Right renal pelvis (tissue), 4 donors: ENCODE measurements at regions not wholly inside any gene's neighbourhood (a gene's known extent, or its start where the extent isn't known, plus 50 kb on each side); places are given as distances from the start of the nearest gene placed in this dataset.
A peak's percentile ranks its signal among the peaks of the same experiment; 100 is the strongest.
"Not testable (repeated sequence)": the region's sequence is repeated elsewhere in the genome, so short reads cannot be mapped to it uniquely, and the experiment has no call there.

Experiments
- DNase-seq, 4 donors: peaks; one replicate each; pipeline ENCODE4 v3.0.0-alpha.2; 2013; ENCODE audit warnings: low read depth in 4 of 4, low spot score in 3 of 4, missing footprints in 1 of 4

DNA sequence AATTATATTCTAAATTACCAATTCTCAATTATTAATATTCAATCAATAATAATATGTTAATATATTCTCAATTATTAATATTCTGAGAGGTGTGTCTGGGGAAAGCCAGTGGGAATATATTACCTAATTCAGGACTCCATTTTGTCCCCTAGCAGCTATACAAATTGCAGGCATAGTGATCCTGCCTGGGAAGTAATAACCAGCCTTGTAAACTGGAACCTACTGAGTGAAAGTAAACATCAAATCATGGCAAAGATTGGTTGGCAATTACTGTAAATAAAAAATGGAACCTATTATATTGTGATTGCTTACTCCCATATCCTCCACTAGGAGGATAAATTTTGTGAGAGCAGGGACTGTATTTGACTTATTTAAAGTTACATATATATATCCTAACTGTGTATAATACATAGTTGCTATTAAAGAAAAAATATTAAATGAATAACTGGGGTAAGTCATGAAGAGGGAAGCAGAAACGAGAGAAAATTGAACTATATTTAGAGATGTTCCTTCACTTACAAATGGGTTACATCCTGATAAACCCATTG is 150.5 kb upstream of the ELL2 start:
- DNase-seq = no peak

DNA sequence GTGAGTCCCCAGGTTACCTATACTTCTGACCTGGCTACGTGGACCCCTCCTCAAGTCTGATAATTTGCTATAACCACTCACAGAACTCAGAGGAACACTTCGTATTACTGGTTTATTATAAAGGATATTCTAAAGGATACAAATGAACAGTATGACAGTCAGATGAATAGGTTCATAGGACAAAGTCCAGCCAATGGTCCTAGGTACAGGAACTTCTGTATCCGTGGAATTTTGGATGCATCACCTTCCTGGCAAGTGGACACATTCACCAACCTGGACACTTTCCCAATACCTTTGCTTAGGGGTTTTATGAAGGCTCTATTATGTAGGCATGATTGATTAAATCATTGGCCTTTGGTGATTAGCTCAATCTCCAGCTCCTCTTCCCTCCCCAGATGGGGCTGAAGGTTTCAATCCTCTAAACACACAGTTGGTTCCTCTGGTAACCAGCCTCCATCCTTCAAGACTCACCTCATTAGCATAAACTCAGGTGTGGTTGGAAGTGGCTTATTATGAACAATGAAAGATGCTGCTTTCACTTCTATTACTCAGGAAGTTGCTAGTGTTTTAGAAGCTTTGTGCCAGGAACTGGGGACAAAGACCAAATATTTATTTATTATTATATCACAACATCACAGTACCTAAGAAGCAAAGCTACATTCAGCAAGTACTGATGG is 149.6 kb upstream of the ELL2 start:
- DNase-seq = no peak

DNA sequence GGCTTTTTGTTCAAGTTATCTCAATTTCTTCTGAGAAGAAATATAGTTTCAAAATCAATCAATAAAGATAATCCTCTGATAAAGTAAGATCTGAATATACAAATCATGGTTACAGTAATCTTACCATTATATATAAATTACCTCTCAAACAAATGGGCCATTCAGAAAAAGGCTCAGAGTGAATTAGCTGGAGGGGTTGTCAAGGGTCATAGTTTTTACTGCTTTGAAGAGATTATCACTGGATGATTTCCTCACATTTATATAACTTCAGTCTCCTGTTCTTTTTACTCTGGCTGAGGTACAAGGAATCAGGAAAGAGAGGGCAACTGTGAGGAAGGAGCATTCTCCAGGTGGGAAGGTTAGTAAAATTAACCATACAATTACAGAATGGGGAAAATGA is 148.6 kb upstream of the ELL2 start:
- no peak for DNase-seq

DNA sequence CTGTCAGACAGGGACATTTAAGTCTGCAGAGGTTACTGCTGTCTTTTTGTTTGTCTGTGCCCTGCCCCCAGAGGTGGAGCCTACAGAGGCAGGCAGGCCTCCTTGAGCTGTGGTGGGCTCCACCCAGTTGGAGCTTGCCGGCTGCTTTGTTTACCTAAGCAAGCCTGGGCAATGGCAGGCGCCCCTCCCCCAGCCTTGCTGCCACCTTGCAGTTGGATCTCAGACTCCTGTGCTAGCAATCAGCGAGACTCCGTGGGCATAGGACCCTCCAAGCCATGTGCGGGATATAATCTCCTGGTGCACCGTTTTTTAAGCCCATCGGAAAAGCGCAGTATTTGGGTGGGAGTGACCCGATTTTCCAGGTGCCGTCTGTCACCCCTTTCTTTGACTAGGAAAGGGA is 147.0 kb upstream of the ELL2 start:
- not testable (repeated sequence) for DNase-seq

DNA sequence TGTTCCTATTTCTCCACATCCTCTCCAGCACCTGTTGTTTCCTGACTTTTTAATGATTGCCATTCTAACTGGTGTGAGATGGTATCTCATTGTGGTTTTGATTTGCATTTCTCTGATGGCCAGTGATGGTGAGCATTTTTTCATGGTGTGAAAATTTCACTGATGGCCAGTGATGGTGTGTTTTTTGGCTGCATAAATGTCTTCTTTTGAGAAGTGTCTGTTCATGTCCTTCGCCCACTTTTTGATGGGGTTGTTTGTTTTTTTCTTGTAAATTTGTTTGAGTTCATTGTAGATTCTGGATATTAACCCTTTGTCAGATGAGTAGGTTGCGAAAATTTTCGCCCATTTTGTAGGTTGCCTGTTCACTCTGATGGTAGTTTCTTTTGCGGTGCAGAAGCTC is 142.2 kb upstream of the ELL2 start:
- DNase-seq = not testable (repeated sequence)

DNA sequence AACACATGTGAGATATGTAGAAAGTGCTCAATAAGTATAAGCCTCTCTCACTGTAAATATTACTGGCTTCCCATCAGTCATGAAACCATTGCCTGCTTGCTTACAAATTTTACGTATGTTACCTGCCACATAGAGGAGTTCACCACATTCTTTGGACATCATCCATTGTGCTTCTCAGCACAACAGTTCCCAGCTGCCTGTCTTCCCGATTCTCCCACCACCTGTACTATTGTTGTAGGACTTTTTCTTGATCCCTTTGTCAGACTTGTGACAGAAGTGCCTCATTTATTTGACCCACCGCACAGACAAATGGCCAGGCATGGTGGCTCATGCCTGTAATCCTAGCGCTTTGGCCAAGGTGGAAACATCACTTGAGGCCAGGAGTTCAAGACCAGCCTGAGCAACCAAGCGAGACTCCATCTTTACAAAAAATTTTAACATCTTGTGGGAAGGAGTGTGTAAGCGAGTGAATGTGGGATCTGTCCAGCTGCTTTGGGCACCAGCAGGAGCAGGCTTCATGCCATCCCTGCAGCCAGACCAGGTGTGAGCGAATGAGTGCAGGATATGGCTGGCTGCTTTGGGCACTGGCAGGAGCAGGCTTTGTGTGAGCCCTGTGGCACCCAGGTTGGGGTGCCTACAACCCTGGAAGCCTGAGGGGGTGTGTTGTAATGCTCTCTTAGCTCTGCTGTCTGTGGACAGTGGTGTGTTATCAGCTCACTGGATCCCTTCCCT is 139.9 kb upstream of the ELL2 start:
- DNase-seq = no peak

DNA sequence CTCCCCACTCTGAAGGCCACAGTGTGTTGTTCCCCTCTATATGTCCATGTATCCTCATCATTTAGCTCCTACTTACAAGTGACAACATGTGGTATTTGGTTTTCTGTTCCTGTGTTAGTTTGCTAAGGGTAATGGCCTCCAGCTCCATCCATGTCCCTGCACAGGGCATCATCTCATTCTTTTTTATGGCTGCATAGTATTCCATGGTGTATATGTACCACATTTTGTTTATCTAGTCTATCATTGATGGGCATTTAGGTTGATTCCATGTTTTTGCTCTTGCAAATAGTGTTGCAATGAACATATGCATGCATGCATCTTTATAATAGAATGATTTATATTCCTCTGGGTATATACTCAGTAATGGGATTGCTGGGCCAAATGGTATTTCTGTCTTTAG is 135.8 kb upstream of the ELL2 start:
- DNase-seq = not testable (repeated sequence)

DNA sequence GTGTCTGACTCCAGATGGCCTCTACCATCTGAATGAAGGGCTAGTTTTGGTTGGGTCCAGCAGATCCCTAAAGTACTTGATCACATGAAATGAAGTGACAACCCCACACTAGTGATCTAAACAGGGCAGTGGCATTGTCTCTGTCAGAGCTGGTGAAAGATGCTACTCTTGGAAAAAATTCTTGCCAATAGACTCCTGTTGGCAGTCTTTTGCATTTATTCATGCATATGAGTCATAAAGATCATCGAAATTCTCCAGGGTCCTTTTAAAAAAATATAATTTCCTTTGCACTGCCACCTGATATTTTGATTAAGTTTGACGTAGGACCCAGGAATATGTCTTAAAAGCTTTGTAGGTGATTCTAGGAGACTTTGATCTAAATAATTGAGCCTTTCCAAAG is 135.1 kb upstream of the ELL2 start:
- DNase-seq = no peak

DNA sequence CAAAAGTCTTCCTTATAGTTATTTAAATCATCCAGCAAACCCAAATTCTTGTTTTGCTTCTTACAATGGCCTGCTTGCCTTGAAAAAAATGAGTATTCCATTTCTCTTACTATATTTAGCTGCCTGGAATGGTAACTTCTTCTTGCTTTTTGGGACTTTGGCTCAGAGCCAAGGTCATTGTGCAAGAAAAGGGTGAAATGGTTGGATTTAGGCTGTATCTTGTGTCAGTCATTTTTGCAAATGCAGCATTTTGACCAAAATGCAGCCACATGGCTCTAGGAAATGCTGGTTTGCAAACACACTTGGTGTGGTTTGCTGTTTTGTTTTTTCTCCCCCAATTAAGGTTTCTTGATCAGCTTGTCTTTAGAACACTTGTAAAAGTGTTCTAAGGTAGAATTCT is 133.3 kb upstream of the ELL2 start:
- no peak for DNase-seq

DNA sequence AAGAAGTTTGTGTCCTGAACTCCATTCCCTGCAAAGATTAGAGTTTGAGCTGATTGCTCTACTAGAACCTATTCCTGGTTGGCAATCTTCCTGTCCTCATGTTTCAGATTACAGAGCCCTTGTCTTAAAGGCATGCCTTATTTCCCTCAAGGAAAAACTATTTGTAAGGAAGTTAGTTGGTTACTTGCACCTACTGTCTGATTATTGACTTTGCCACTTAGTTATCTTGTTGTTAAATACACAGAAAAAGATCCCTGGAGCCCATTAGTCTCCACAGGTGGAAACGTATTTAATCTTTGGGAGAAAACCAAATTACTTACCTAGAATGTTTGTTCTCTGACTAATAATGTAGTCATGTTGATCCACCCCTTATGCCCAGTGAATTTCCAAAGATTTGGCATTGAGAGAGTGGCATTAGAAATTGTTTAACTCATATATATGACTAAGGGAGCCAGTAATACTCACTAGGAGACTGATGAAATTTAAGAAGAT is 132.3 kb upstream of the ELL2 start:
- no peak for DNase-seq

DNA sequence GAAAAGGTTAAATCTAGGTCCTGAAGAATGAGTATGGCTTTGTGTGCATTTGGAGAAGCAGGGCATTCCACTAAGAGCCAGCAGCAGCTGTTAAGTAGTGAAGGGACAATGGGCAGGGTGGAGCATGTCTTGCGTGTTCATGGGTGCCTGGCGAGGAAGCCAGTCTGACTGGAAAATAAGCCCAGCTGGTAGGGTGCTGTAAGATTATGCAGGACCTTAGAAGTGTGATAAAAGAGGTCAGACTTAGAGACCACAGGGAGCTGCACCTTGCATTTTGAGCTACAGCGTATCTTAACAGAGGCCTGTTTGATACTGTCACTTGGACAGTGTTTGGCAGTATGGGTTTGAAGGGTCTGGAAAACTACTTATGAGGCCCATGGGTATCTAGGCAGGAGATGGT is 131.7 kb upstream of the ELL2 start:
- DNase-seq = no peak

DNA sequence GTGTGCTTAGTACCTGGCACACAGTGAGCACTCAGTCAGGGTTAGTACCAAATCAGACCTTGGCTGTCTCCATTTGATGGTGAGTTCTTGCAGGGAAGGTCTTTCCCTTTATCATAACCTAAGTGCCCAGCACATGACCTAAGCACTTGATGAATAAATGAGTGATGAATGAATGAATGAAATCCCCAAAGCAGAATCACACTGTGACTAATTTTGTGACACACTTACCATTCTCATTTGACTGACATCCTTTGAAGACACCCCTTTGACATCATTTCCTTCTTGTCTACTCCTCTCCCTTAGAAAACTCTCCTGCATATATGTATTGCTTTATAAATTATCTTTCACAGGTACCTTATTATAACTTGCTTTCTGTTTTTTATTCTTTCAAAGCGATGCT is 130.2 kb upstream of the ELL2 start:
- DNase-seq = no peak

DNA sequence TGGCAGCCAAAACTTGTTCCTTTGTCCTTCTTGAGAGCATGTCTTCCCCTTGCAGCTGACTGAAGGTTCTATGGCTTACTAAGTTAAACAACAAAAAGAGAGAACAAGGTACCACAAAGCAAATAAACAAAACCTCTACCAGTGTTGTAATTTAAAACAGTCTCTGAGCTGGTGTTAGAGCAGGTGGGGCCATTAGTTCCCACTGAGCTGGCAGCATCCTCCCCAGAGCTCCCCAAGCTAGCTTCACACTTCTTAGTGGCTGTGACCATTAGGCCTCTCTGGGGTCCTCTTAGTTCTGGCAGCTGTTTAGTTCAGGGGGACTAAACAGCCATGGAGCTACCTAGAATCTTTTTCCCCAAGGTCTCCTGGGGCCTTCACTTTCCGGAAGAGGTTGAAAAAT is 128.6 kb upstream of the ELL2 start:
- DNase-seq = no peak

DNA sequence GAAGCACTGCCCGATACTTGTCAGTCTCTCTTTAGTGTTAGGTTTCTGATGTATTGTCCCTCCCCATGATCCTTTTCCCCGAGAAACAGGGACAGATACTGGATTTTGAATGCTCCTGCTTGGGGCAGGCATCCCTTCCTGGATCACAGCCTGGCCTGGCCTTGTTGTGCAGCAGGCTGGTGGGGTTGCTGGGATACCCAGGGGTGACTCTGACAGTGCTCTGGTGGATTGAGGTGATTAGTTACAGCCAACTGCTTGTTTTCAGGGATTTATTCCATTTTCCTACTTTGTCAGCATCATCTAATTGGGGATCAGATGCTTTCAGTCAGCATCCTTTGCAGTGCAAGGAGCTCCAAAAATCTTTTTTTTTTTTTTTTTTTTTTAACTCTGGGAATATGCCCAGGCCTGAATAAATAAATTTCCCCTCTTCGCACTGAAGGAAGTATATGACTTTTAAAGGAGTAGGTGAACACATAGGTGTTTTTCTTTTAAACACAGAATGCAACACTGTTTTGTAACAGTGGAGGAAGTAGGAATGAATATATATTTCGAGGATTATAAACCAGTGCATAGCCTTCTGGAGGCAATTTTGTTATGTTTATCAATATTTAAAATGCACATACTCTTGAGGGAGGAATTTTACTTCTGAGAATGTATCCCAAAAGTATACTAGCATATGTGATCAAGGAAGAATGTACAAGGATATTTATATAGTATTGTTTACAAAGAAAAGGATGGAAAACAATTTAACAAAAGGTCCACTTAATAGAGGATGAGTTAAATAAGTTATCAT is 127.3 kb upstream of the ELL2 start:
- no peak for DNase-seq

DNA sequence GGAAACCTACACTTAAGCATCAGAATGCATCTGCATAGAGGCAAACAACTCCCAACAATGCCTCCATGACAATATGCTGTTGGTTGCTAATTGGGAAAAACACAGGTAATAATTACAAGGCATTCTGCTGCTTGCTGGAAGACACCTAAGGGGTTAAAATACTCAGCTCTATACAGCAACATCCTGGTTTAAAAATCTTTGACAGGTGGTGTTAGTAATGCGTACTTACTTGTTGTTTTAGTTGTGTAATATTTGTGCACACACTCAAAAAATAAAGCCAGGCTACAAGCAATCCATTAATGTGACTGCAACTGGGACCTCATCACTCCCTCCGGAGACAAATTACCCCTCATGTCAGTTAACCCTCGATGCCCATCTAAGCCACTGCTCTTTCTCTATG is 126.3 kb upstream of the ELL2 start:
- DNase-seq = no peak

DNA sequence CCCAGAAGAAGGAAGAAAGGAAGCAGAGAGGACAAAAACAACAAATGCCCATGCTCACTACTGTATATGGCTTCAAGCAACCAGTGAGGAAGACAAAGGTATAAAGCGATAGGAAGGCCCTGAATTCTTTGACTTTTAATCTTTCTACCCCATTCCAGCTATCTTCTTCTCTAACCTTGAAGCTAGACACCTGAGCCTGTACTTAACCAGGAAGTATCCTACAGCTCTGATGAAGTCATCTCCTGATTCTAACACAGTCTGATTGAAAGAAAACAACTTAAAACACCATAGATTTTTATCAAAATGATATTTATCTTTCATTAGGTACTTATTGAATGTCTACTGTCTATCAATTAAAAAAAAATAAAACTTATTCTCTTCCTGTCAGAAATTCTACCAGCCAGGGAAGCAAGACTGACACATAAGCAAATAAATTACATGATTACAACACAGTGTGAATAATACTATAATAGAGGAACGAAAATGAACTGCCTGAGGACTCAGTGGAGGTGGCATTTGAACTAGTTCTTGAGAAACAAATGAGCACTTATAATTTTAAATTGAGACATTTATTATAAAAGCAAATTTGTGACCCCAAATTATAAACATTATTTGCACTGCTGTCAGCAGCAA is 123.3 kb upstream of the ELL2 start:
- DNase-seq = no peak

DNA sequence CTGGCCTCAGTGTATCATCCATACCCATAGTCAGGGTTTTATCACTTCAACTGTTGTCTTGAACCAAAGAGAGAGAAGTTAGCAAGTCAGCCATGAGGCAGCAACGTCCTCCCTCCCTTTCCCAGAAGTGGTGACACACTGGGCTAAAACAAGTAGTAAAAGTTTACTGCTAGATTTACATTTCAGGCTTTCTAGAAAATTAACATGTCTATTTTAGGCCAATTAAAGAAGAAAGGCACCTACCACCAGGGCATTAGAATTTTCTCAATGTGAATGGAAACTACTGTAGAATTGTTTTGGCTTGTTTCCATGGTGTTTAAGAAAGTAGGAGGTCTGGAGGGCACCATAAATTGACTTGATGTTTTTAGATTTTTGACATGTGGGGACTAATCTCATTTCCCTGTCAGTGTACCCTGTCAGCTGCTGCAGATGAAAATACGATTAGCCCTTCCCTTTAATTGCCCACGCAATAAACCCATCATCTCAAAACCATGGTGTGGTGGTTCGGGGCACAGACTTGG is 121.8 kb upstream of the ELL2 start:
- peak in 3 of 4 donors; percentile 2 to 23 (median 8) for DNase-seq

DNA sequence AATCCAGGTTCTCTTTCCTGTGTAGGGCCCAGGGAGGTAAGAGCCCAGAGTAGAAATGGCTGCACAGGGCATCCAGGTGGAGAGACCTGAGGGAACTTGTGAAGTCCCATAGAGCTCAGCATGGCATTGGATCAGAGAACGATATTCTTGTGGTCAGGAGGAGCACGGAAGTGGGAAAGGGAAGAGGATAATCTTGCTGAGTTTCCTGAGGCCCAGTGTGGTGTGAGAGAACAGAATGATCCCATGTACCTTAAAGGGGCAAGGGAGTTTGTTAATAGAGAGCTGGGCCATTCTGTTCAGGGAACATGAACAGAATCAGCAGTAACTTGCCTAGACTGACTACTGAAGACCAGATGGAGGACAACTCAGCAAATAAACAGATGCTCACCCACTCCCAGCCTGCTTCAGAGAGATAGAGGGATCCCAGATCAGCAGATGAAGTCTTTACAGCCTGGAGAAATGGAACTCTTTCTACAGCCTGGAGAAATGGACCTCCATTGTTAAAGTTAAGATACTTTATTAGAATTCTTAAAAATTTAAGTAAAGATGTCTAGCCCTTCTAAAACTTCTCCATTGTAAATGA is 119.7 kb upstream of the ELL2 start:
- DNase-seq = no peak

DNA sequence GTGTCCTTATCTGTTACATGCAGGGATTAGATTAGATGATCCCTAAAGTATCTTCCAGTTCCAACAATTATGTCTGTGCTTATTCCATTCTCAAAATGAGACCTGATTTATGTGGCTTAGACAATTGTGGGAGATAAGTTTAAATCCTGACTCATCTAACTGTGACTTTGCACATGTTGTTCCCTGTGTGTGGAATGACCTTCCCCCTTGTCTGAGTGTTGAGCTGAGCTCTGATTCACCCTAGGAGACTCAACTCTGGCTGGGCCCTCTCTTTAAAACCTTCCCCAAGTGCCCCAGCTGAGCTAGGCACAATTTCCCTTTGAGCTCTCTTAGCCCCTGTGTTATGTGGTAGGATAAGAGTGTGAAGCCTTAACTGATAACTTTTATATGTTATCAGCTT is 118.9 kb upstream of the ELL2 start:
- DNase-seq = no peak

DNA sequence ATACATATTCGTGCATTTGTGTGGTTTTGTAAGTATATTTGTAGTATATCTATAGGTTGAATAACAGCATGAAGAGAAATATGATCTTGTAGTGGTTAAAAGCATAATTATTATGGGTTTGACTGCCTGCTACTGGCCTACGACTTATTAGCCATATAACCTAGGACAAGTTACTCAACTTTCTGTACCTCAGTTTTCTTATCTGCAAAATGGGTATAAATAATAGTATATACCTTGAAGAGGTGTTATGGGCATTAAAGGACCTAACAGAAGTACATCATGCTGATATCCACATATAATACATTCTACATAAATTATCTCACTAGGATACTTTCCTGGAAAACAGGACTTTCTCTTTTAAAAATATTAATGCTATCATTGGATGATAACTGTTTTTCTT is 118.3 kb upstream of the ELL2 start:
- no peak for DNase-seq
